ENCODE measurements at regions not wholly inside any gene's neighbourhood (a gene's known extent, or its start where the extent isn't known, plus 50 kb on each side); places are given as distances from the start of the nearest gene placed in this dataset.

DNA sequence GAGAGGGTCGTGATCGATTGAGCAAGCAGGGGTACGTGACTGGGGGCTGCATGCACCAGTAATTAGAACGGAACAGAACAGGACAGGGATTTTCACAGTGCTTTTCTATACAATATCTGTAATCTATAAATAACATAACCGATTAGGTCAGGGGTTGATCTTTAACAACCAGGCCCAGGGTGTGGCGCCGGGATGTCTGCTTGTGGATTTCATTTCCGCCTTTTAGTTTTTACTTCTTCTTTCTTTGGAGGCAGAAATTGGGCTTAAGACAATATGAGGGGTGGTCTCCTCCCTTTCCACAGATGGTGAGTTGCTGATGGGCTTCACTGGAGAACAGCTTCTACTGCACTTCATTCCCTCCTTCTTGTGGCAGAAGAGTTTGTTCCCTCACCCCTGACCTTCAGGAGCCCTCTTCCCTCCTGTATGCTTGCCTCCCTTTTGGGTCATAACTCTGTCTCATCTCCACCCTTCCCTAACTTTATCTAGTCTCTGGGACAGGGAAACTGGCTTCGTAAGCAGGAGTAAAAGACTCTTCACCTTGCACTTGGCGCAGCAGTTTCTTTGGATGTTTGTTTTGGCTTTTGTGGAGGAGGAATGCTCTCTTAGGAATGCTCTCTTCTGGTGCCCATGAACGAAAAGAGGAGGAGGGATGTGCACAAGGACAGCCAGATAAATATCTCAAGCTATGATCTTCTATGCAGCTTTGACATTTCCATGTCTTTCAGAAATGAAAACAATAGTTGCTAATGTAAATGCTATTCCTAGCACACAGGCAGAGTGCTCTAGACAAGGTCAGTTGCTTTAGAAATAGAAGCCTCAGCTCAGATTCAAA, 139.8 kb upstream of the RPS23 start:
- no peak for TF ChIP-seq CTCF (IDR thresholded peaks at IDR 0.05)
- no peak for TF ChIP-seq POLR2AphosphoS5 (IDR thresholded peaks at IDR 0.05; ENCODE audit: low read depth, low read length)
- no peak for TF ChIP-seq TCF7L2 (IDR thresholded peaks at IDR 0.05; ENCODE audit: low read depth, low read length)
- TF ChIP-seq, protein P1, sequence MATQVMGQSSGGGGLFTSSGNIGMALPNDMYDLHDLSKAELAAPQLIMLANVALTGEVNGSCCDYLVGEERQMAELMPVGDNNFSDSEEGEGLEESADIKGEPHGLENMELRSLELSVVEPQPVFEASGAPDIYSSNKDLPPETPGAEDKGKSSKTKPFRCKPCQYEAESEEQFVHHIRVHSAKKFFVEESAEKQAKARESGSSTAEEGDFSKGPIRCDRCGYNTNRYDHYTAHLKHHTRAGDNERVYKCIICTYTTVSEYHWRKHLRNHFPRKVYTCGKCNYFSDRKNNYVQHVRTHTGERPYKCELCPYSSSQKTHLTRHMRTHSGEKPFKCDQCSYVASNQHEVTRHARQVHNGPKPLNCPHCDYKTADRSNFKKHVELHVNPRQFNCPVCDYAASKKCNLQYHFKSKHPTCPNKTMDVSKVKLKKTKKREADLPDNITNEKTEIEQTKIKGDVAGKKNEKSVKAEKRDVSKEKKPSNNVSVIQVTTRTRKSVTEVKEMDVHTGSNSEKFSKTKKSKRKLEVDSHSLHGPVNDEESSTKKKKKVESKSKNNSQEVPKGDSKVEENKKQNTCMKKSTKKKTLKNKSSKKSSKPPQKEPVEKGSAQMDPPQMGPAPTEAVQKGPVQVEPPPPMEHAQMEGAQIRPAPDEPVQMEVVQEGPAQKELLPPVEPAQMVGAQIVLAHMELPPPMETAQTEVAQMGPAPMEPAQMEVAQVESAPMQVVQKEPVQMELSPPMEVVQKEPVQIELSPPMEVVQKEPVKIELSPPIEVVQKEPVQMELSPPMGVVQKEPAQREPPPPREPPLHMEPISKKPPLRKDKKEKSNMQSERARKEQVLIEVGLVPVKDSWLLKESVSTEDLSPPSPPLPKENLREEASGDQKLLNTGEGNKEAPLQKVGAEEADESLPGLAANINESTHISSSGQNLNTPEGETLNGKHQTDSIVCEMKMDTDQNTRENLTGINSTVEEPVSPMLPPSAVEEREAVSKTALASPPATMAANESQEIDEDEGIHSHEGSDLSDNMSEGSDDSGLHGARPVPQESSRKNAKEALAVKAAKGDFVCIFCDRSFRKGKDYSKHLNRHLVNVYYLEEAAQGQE (IDR thresholded peaks at IDR 0.05; ENCODE audit: insufficient read depth in 1 of 2, low read depth in 2 of 2, low read length in 1 of 2): no peak
